Peyer's patch (tissue), 4 donors: ENCODE measurements at regions not wholly inside any gene's neighbourhood (a gene's known extent, or its start where the extent isn't known, plus 50 kb on each side); places are given as distances from the start of the nearest gene placed in this dataset.

Source experiments
- DNase-seq, 3 donors: peaks; one replicate each; pipeline ENCODE4 v3.0.0-alpha.2; 2017 to 2019
- H3K27ac ChIP-seq, 4 donors: fragments of 200-600 bp; sonication (generic); one replicate each; pipeline ENCODE4 v1.5.1; 2016 to 2019
- H3K27me3 ChIP-seq, 2 donors: fragments of 200-600 bp; sonication (generic); one replicate each; pipeline ENCODE4 v1.5.1; 2019
- H3K36me3 ChIP-seq, 3 donors: fragments of 200-600 bp; sonication (generic); one replicate each; pipeline ENCODE4 v1.5.1; 2016 to 2019
- H3K4me1 ChIP-seq, 4 donors: fragments of 200-600 bp; sonication (generic); one replicate each; pipeline ENCODE4 v1.5.1; 2016 to 2019
- H3K4me3 ChIP-seq, 4 donors: fragments of 200-600 bp; sonication (generic); 1 replicate in 3 of 4; 2 replicates in 1 of 4; pipeline ENCODE4 v1.5.1; 2016 to 2019; ENCODE audit warnings: mild to moderate bottlenecking in 1 of 4
- H3K9me3 ChIP-seq, 4 donors: fragments of 200-600 bp; sonication (generic); one replicate each; pipeline ENCODE4 v1.5.1; 2016 to 2019; ENCODE audit warnings: mild to moderate bottlenecking in 1 of 4
- CTCF ChIP-seq, 6 experiments: fragments of 450-650 bp in 4 of 6; fragments of 200-600 bp in 2 of 6; sonication (generic) in 1 of 6; IDR thresholded peaks; one replicate each; pipeline ENCODE4 v1.5.1; 2017 to 2019; ENCODE audit warnings: antibody characterized with exemption in 6 of 6, mild to moderate bottlenecking in 3 of 6, moderate library complexity in 1 of 6
- POLR2A ChIP-seq, 2 donors: fragments of 450-650 bp; IDR thresholded peaks; one replicate each; pipeline ENCODE4 v1.5.1; 2017; ENCODE audit warnings: antibody characterized with exemption in 2 of 2, mild to moderate bottlenecking in 2 of 2, moderate library complexity in 2 of 2

- Histone ChIP-seq H3K4me1 (no peaks in the 10 kb centered on the region), H3K4me3 (no peak overlapping the region), H3K36me3 (no peaks in the 10 kb centered on the region), H3K27me3 (no peaks in the 10 kb centered on the region), H3K9me3 (no peaks in the 10 kb centered on the region), H3K27ac (no peak overlapping the region)
- TF ChIP-seq CTCF (IDR thresholded peaks at IDR 0.05), result no peak
- TF ChIP-seq POLR2A (IDR thresholded peaks at IDR 0.05), result no peak
- no peak for DNase-seq
Observed at GRCh38 chr18:8977701-8978100, 124.8 kb upstream of the NDUFV2 start.

- Histone ChIP-seq H3K4me1 (no peaks in the 10 kb centered on the region), H3K27ac (peak overlapping the region in 1 of 4 donors; percentile 52), H3K4me3 (no peak overlapping the region), H3K36me3 (no peaks in the 10 kb centered on the region), H3K27me3 (no peaks in the 10 kb centered on the region), H3K9me3 (no peaks in the 10 kb centered on the region)
- no peak for TF ChIP-seq CTCF (IDR thresholded peaks at IDR 0.05)
- TF ChIP-seq POLR2A (IDR thresholded peaks at IDR 0.05), result no peak
- no peak for DNase-seq
Observed at GRCh38 chr18:8978394-8978793, 124.1 kb upstream of the NDUFV2 start.

- peak overlapping the region in 1 of 4 donors; percentile 52 for H3K27ac ChIP-seq
- TF ChIP-seq POLR2A (IDR thresholded peaks at IDR 0.05) (no peak), CTCF (IDR thresholded peaks at IDR 0.05) (no peak)
- H3K4me1 ChIP-seq, result no peaks in the 10 kb centered on the region
Observed at GRCh38 chr18:8979258-8979988, 123.1 kb upstream of the NDUFV2 start.

GRCh38 chr18:8980496-8980895 is 122.0 kb upstream of the NDUFV2 start:
- Histone ChIP-seq H3K9me3 (no peaks in the 10 kb centered on the region), H3K27ac (peak overlapping the region in 1 of 4 donors; percentile 52), H3K27me3 (no peaks in the 10 kb centered on the region), H3K4me1 (no peaks in the 10 kb centered on the region), H3K36me3 (no peaks in the 10 kb centered on the region), H3K4me3 (no peak overlapping the region)
- TF ChIP-seq POLR2A (IDR thresholded peaks at IDR 0.05) (no peak), CTCF (IDR thresholded peaks at IDR 0.05) (no peak)
- no peak for DNase-seq

More at GRCh38 chr18:8979258-8979988, 123.1 kb upstream of the NDUFV2 start:
- Histone ChIP-seq H3K4me3 (no peak overlapping the region), H3K9me3 (no peaks in the 10 kb centered on the region), H3K27me3 (no peaks in the 10 kb centered on the region), H3K36me3 (no peaks in the 10 kb centered on the region)
- DNase-seq, result no peak

- Histone ChIP-seq H3K9me3 (no peaks in the 10 kb centered on the region), H3K27ac (peak overlapping the region in 1 of 4 donors; percentile 52), H3K27me3 (no peaks in the 10 kb centered on the region), H3K36me3 (no peaks in the 10 kb centered on the region), H3K4me3 (no peak overlapping the region), H3K4me1 (no peaks in the 10 kb centered on the region)
- TF ChIP-seq POLR2A (IDR thresholded peaks at IDR 0.05), result no peak
- no peak for TF ChIP-seq CTCF (IDR thresholded peaks at IDR 0.05)
- DNase-seq, result no peak
Observed at GRCh38 chr18:8980918-8981317, 121.6 kb upstream of the NDUFV2 start.
